ENCODE measurements at regions not wholly inside any gene's neighbourhood (a gene's known extent, or its start where the extent isn't known, plus 50 kb on each side); places are given as distances from the start of the nearest gene placed in this dataset.

DNA sequence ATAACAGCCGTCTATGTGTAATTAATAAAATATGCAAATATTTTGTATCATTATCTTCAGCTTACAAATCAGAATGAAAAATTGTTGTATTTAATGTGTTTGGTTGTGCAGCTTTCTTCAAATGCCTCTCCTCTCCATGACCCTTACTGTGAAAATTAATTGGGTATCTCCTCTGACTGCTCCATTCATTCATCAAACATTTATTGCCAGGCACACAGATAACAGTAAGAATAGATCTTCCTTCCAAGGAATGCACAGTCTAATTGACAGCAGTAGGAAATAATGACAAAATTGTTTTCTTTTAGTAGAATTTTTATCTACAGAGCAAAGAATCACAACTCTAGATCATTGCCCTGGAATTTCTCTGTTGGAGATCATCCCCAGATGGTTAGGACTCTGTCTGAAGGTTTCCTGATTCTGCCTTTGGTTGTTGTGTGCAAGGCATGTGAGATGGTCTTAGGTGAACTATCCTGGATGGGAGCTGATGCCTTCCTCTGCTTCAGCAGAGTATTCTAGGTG lies 395.0 kb upstream of the FAT1 start:
- TF ChIP-seq GATA2 (IDR thresholded peaks at IDR 0.05; ENCODE audit: low read depth, low read length) (no peak), GATA3 (IDR thresholded peaks at IDR 0.05; ENCODE audit: low read depth, low read length) (no peak)

GRCh38 chr4:187124331-187124730 lies 400.7 kb upstream of the FAT1 start:
- TF ChIP-seq GATA3 (IDR thresholded peaks at IDR 0.05; ENCODE audit: low read depth, low read length), result no peak
- no peak for TF ChIP-seq GATA2 (IDR thresholded peaks at IDR 0.05; ENCODE audit: low read depth, low read length)

DNA sequence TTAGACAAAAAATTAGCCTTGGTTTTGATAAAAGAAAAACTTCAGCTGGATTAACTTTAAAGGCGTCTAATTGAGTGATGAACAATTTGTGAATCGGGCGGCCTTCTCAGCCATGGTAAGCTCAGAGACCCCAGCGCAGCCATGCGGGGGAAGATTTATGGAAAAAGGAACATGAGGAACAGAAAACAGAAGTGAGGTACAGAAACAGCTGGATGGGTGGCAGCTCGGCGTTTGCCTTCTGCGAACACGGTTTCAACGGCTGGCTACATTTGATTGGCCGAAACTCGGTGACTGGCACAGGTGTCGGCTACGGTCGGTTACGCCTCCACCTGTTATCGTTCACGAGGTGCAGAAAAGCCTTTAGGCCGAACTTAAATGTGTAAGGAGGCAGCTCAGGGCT lies 401.4 kb upstream of the FAT1 start:
- no peak for TF ChIP-seq GATA3 (IDR thresholded peaks at IDR 0.05; ENCODE audit: low read depth, low read length)
- TF ChIP-seq GATA2 (IDR thresholded peaks at IDR 0.05; ENCODE audit: low read depth, low read length), result no peak

DNA sequence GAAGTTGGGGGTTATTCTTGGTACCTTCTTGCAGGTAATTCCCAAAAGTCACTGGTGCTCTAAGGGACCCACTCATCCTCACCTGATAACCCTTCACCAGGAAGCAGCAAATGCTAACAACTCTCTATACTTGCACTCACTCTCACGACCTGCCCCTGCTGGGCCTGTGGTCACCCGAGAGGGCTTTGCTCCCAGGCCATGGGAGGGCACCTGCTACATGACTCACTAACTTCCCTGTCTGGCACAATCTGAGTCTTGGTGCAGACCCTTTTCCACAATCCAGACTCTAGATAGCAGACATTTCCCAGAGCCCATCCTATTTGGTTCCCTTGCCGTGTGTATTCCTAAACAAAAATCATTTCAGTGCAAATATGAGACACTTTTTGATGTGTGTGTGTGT lies 403.8 kb upstream of the FAT1 start:
- no peak for TF ChIP-seq GATA2 (IDR thresholded peaks at IDR 0.05; ENCODE audit: low read depth, low read length)
- no peak for TF ChIP-seq GATA3 (IDR thresholded peaks at IDR 0.05; ENCODE audit: low read depth, low read length)

DNA sequence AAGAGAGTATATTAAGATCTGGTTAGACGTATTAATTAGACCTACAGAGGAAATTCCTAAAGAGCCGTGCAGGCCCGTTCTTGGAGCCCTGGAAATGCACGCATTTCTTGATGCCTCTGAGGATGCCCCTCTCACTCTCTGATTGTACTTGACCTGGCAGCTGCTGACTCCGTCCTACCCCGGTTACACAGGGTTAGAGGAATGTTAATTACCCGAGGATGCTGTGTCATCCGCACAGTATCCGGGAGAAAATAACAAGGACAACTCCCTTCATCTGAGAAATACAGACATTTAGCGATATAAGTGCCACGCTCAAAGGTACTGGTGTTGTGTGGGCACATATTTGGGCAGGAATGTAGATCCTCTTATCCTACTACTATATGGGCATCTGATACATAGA lies 404.6 kb upstream of the FAT1 start:
- TF ChIP-seq GATA3 (IDR thresholded peaks at IDR 0.05; ENCODE audit: low read depth, low read length) (no peak), GATA2 (IDR thresholded peaks at IDR 0.05; ENCODE audit: low read depth, low read length) (no peak)

DNA sequence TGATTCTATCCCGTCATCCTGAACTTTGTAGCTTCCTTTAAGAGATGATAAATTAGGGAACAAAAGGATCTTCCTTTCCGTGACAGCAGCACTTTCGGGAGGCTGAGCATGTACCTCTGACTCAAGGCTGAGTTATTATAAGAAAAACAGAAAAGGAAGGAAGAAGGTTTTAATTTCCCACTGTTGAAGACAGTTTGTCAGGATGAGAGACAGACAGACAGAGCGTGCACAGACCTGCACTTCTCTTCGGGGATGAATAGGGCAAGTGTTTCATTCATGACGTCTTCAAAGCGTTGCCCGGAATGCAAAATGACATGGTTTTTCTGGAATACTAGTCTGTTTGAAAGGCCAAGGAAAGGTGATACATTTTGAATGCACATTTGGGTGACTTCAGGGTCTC lies 405.3 kb upstream of the FAT1 start:
- TF ChIP-seq GATA2 (IDR thresholded peaks at IDR 0.05; ENCODE audit: low read depth, low read length) (no peak), GATA3 (IDR thresholded peaks at IDR 0.05; ENCODE audit: low read depth, low read length) (no peak)

DNA sequence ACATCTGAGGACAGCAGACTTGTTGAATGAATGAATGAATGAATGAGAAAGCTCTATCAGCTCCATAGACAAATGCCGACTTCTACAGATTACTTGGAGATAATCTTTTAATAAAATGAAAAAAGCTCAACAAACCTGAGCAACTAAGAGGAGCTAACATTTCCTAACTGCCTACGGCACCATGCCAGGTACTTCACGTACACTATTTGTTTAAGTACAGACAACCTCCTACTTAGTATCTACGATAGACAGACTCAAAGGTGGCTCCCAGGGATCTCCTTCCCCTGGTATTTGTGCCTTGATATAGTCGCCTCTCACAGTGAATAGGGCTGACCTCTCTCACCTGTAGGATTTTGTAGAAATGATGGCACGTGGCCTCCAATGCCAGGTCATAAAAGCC lies 412.2 kb upstream of the FAT1 start:
- TF ChIP-seq GATA3 (IDR thresholded peaks at IDR 0.05; ENCODE audit: low read depth, low read length), result no peak
- TF ChIP-seq GATA2 (IDR thresholded peaks at IDR 0.05; ENCODE audit: low read depth, low read length), result no peak

DNA sequence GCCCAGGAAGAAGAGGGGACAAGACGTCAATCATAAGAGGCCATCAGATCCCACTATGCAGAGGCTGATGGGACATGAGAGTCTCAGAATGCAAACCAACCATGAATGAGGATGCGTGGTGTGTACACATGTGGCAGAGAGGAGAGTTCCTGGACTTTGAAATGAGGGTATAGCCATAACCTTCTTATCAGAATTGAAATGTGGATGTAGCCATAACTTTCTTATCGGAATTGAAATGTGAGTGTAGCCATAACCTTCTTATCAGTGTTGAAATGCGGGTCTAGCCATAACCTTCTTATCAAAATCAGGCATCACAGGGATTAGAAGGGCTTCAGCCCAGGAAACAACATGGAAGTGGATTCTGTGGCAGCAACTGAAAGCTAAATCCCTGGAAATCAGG lies 415.5 kb upstream of the FAT1 start:
- TF ChIP-seq GATA2 (IDR thresholded peaks at IDR 0.05; ENCODE audit: low read depth, low read length), result no peak
- no peak for TF ChIP-seq GATA3 (IDR thresholded peaks at IDR 0.05; ENCODE audit: low read depth, low read length)

GRCh38 chr4:187141101-187141500 lies 417.4 kb upstream of the FAT1 start:
- TF ChIP-seq GATA3 (IDR thresholded peaks at IDR 0.05; ENCODE audit: low read depth, low read length) (no peak), GATA2 (IDR thresholded peaks at IDR 0.05; ENCODE audit: low read depth, low read length) (no peak)

DNA sequence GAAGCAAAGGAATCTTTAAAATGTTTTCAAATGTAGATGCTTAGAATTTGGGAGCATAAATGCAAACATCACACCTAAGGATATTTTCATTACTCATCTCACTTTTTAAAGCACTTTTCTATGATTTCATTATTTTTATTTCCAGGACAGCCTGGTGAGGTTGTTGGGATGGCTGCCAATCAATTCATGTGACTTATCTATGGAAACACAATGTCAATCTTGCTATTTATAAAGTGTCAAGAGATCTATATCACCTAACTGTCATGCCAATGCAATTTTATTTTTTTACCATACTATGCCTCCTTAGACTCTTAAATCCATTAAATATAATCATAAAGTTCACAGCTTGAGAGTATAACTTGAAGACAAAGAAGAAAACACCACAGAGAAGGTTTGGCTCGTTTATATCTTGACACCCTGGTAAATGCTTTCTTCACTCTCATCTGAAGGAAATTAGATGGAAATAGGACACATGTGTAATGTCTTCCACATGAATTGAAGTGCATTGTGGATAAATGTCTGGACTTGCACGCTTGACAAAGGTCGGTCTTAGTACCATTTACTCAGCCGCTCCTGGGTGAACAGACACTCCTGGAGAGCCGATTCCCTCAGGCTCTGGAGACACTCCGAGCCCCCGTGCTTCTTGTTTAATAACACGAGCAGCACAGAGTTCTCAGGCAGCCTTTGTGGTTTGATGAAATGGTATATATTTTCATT lies 425.7 kb upstream of the FAT1 start:
- TF ChIP-seq GATA3 (IDR thresholded peaks at IDR 0.05; ENCODE audit: low read depth, low read length) (no peak), GATA2 (IDR thresholded peaks at IDR 0.05; ENCODE audit: low read depth, low read length) (no peak)

DNA sequence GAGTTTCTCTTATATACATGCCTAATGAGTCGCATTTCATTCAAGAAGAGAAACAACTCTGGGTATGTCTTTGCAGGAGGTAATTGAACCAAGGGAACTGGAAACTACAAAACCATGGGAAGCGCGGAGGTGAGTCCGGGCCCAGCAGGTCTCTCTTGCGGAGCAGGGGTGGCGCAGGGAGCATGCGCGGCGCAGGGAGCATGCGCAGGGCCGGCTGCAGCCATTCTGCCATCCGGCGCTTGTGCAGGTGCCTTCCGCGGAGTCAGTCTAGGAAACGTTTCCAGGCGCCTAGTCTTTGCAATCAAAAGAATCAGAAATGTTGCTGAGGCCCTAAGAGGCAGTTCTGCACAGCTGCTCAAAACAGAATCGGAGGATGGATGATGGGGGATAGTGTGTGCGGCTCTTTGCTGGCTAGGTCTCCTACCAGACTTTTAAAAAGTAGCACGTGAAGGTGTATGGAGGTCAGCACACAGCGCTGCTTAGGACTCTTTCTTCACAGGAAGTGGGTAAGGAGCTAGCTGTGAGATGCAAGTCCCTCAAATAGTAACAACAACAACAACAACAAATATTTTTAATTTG lies 433.8 kb upstream of the FAT1 start:
- TF ChIP-seq GATA2 (IDR thresholded peaks at IDR 0.05; ENCODE audit: low read depth, low read length) (no peak), GATA3 (IDR thresholded peaks at IDR 0.05; ENCODE audit: low read depth, low read length) (no peak)

- TF ChIP-seq GATA2 (IDR thresholded peaks at IDR 0.05; ENCODE audit: low read depth, low read length) (no peak), GATA3 (IDR thresholded peaks at IDR 0.05; ENCODE audit: low read depth, low read length) (no peak)
Observed at GRCh38 chr4:187158003-187158402, 434.3 kb upstream of the FAT1 start.

DNA sequence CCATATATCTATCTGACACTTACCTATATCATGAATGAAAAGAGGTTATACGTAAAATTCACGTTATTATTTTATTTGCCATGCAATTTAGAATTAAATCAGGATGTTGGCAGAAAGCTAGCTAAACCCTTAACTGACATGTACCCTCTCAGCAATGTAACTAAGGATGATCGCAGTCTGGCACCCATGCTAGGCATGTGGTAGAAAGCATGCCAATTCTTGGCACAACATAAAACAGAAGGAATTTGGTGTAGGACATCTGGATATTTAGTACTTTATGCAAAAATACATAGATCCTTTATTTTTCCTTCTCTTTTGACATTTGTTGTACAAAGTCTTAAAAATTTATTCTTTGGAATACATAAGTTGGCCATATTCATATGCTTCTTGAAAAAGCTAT lies 436.8 kb upstream of the FAT1 start:
- TF ChIP-seq GATA3 (IDR thresholded peaks at IDR 0.05; ENCODE audit: low read depth, low read length), result no peak

DNA sequence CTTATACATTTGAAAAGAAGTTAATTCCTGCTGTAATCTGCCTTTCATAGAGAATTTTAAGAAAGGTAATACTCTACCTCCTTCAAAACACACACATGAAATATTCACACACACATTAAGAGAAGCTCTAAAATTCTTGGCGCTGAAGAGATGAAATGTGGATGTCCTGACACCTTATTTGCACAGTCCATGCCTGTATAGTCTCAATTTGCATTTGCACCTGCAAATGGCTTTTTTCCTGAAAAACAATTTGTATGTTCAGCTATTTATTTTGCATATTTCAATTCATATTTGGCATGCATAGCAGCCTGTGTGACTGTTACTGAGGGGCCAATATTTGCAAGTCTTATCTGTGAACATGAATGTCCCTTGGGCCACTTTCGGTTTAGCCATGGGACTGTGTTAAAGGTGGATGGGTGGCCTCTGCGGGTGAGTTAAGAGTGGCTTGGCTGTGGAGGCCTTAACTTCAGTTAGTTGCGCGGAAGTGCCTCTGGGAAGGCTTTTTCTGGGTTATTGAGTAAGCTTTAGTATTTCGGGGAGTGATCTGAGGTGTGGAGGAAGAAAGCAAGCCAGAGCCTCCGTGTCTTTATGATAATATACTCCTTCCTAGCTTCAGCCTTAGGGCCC lies 443.3 kb upstream of the FAT1 start:
- TF ChIP-seq GATA3 (IDR thresholded peaks at IDR 0.05; ENCODE audit: low read depth, low read length), result no peak
- no peak for TF ChIP-seq GATA2 (IDR thresholded peaks at IDR 0.05; ENCODE audit: low read depth, low read length)
